ENCODE measurements at regions not wholly inside any gene's neighbourhood (a gene's known extent, or its start where the extent isn't known, plus 50 kb on each side); places are given as distances from the start of the nearest gene placed in this dataset.

- TF ChIP-seq, protein P1, sequence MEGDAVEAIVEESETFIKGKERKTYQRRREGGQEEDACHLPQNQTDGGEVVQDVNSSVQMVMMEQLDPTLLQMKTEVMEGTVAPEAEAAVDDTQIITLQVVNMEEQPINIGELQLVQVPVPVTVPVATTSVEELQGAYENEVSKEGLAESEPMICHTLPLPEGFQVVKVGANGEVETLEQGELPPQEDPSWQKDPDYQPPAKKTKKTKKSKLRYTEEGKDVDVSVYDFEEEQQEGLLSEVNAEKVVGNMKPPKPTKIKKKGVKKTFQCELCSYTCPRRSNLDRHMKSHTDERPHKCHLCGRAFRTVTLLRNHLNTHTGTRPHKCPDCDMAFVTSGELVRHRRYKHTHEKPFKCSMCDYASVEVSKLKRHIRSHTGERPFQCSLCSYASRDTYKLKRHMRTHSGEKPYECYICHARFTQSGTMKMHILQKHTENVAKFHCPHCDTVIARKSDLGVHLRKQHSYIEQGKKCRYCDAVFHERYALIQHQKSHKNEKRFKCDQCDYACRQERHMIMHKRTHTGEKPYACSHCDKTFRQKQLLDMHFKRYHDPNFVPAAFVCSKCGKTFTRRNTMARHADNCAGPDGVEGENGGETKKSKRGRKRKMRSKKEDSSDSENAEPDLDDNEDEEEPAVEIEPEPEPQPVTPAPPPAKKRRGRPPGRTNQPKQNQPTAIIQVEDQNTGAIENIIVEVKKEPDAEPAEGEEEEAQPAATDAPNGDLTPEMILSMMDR (IDR thresholded peaks at IDR 0.05; ENCODE audit: insufficient read depth, low read length, missing control alignments): peak; percentile 94
- CTCF ChIA-PET: interaction anchor here (0.5 to 8.2 kb wide), 77 partner anchors 9 to 796 kb away, joined by 3 to 118 read pairs (median 5); no protein-coding TSS in a partner anchor
- POLR2A ChIA-PET: interaction anchor here (1.3 kb wide), 1 partner anchor 38 kb away, joined by 3 read pairs; no protein-coding TSS in a partner anchor
- H3K4me3 ChIP-seq (ENCODE audit: low read depth, low read length): no peak overlapping the region
- DNase-seq (ENCODE audit: low read depth, low spot score): peak; percentile 26
Observed at GRCh38 chr7:131859147-131859821, 302.9 kb upstream of the PODXL start.

DNA sequence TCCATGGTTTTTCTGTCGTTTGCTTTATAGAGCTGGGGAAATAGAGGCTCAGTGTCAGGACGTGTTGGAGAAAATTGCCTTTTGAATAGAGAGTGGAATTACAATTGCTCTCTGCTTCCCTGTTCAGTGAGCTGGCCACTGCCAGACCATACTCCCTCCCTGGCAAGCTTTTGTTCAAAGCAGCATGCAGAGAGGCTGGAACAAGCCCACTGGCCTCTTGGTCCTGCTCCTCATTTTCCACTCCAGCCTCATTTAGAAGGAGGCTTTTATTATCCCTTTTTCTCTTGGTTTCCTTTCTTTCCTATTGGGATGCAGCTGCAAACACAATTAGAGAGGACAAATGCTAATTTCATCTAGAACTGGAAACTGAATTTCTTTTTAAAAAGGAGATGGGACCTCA is 302.2 kb upstream of the PODXL start:
- no peak overlapping the region for H3K4me3 ChIP-seq (ENCODE audit: low read depth, low read length)
- TF ChIP-seq, protein P1 (IDR thresholded peaks at IDR 0.05; ENCODE audit: insufficient read depth, low read length, missing control alignments): no peak
- DNase-seq (ENCODE audit: low read depth, low spot score): no peak
- POLR2A ChIA-PET: interaction anchor here (1.3 kb wide), 1 partner anchor 39 kb away, joined by 3 read pairs; no protein-coding TSS in a partner anchor
- CTCF ChIA-PET: interaction anchor here (0.7 to 8.2 kb wide), 66 partner anchors 9 to 797 kb away, joined by 3 to 118 read pairs (median 5); no protein-coding TSS in a partner anchor

GRCh38 chr7:131849472-131849871 is 293.0 kb upstream of the PODXL start:
- DNase-seq (ENCODE audit: low read depth, low spot score): no peak
- no peak overlapping the region for H3K4me3 ChIP-seq (ENCODE audit: low read depth, low read length)
- TF ChIP-seq, protein P1 (IDR thresholded peaks at IDR 0.05; ENCODE audit: insufficient read depth, low read length, missing control alignments): no peak
- CTCF ChIA-PET: interaction anchor here (5.9 kb wide), 1 partner anchor 11 kb away, joined by 43 read pairs; no protein-coding TSS in a partner anchor
- POLR2A ChIA-PET: no interaction called here

GRCh38 chr7:131848033-131848432 is 291.6 kb upstream of the PODXL start:
- POLR2A ChIA-PET: no interaction called here

GRCh38 chr7:131845573-131846314 is 289.3 kb upstream of the PODXL start:
- no peak for DNase-seq (ENCODE audit: low read depth, low spot score)
- CTCF ChIA-PET: interaction anchor here (1.0 to 2.9 kb wide), 3 partner anchors 13 to 156 kb away, joined by 3 to 30 read pairs (median 6); no protein-coding TSS in a partner anchor
- TF ChIP-seq, protein P1 (IDR thresholded peaks at IDR 0.05; ENCODE audit: insufficient read depth, low read length, missing control alignments): no peak
- POLR2A ChIA-PET: no interaction called here
- H3K4me3 ChIP-seq (ENCODE audit: low read depth, low read length): no peak overlapping the region

More at GRCh38 chr7:131848033-131848432, 291.6 kb upstream of the PODXL start:
- CTCF ChIA-PET: interaction anchor here (5.9 kb wide), 1 partner anchor 12 kb away, joined by 43 read pairs; no protein-coding TSS in a partner anchor
- no peak overlapping the region for H3K4me3 ChIP-seq (ENCODE audit: low read depth, low read length)
- TF ChIP-seq, protein P1 (IDR thresholded peaks at IDR 0.05; ENCODE audit: insufficient read depth, low read length, missing control alignments): no peak
- no peak for DNase-seq (ENCODE audit: low read depth, low spot score)

DNA sequence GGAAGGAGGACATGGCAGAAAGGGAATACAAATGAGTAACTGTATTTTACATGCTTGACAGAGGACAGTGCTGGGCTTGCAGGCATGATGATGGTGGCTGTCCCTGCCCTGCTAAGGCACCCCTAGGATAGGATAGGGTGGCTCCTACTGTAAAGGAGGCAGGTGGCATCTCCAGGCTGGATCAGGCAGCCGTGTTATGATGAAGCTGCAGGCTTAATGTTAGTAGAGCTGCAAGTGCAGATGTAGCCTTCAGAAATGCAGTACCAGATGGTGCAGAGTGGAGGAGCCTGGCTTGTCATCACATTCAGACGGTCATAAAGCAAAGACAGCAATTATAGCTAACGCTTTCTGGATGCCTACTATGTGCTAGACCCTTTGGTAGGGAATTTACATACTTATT is 287.9 kb upstream of the PODXL start:
- TF ChIP-seq, protein P1 (IDR thresholded peaks at IDR 0.05; ENCODE audit: insufficient read depth, low read length, missing control alignments): no peak
- ChIA-PET POLR2A (no interaction called here), CTCF (interaction anchor here (1.5 to 2.9 kb wide), 2 partner anchors 14 to 17 kb away, joined by 6 to 30 read pairs; no protein-coding TSS in a partner anchor)
- DNase-seq (ENCODE audit: low read depth, low spot score): no peak
- no peak overlapping the region for H3K4me3 ChIP-seq (ENCODE audit: low read depth, low read length)

Measured in AG04449 (cell line).